Pancreas (tissue), 10 donors: ENCODE measurements at regions not wholly inside any gene's neighbourhood (a gene's known extent, or its start where the extent isn't known, plus 50 kb on each side); places are given as distances from the start of the nearest gene placed in this dataset.
A peak's percentile ranks its signal among the peaks of the same experiment; 100 is the strongest.

Experiments used
- ATAC-seq, 4 donors: fragments of 200-7000 bp; cut with Tn5 transposase; one replicate each; pipeline versions ENCODE4 v1.8.0 to v1.9.1; 2020; ENCODE audit warnings: mild to moderate bottlenecking in 4 of 4, moderate library complexity in 4 of 4
- DNase-seq, 6 donors: peaks; one replicate each; pipeline ENCODE4 v3.0.0-alpha.2; 2020
- FAIRE-seq: peaks from 2 replicates; lab custom pipeline; 2012; peaks lifted over from hg19 to GRCh38; lab: Jason Lieb, UNC
- H3K27ac ChIP-seq, 4 donors: fragments of 200-600 bp; sonication (generic); 1 replicate in 3 of 4; 2 replicates in 1 of 4; pipeline versions ENCODE4 v1.5.0 to v1.8.0; 2020
- H3K27me3 ChIP-seq, 4 donors: fragments of 200-600 bp; one replicate each; pipeline ENCODE4 v1.8.0; 2021
- H3K36me3 ChIP-seq, 3 donors: fragments of 200-600 bp; sonication (generic) in 1 of 3; one replicate each; pipeline versions ENCODE4 v1.5.0 to v1.8.0; 2020 to 2021
- H3K4me1 ChIP-seq, 3 donors: fragments of 200-600 bp; one replicate each; pipeline ENCODE4 v1.8.0; 2021
- H3K4me3 ChIP-seq, 4 donors: fragments of 200-600 bp; sonication (generic) in 2 of 4; one replicate each; pipeline versions ENCODE4 v1.5.0 to v1.8.0; 2020 to 2021
- H3K9me3 ChIP-seq, 4 donors: fragments of 200-600 bp; one replicate each; pipeline ENCODE4 v1.8.0; 2021
- WGBS, 2 donors: extraction: QIAGEN DNeasy Blood & Tissue Kit; methylation state at CpG; one replicate each; pipeline ENCODE4 v1.1.7; 2013; 5-methylcytosine and 5-hydroxymethylcytosine counted together
- intact Hi-C, 3 donors: fragments of 100-400 bp; cut with DNase I; formaldehyde crosslinking; loops; one replicate each; pipeline versions ENCODE4 v1.11.1 to v1.14.2; 2022
- TF ChIP-seq, protein P1 (sequence below), 4 donors: fragments of 200-600 bp; sonication (generic) in 3 of 4; IDR thresholded peaks; one replicate each; pipeline versions ENCODE4 v1.5.0 to v1.8.0; 2021; ENCODE audit warnings: antibody characterized with exemption in 4 of 4
- donor health status: healthy with polysubstance abuse.
- donor health status: DM: no; HTN: no; CAD: no; lungs with moderate emphysema.
- donor health status: DM: no; HTN: no; CAD: no.
- donor health status: control.
- donor health status: control.
- donor health status: Bipolar disorder and iron deficiency.
- donor health status: DM: yes; HTN: yes; CAD: no.
- donor health status: DM: no; HTN: no; CAD: no.
- donor health status: DM: no; HTN: no; CAD: no.
- donor health status: DM: yes; HTN: yes; CAD: no.

DNA sequence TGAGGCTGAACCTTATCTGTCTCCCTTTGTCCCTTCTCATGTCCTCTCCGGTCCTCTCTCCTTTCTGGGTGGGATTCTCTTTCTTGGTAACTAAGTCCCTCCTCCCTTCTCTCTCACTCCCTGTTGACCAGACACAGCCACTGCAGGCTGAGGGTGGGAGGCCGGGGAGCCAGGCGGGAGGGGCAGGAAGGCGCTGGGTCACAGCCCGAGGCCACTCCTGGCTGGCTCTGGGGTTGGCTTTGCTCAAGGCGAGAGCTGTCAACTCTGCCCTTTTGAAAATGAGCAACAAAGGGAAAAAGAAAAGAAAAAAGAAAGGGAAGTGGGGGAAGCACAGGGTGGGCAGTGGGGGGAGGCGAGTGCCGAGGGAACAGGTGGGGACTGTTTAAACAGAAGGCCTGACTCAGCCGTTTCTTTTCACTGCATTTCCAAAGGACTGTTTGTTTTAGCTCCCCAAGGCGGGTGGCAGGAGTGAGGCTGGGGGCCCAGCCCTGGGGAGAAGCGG is 70.5 kb upstream of the IGFBP5 start:
- ATAC-seq (peak in 2 of 4 donors; percentile 57 to 64), FAIRE-seq (no peak), DNase-seq (no peak)
- Histone ChIP-seq H3K36me3 (no peaks in the 10 kb centered on the region), H3K9me3 (no peaks in the 10 kb centered on the region), H3K27me3 (no peaks in the 10 kb centered on the region), H3K4me1 (no peaks in the 10 kb centered on the region), H3K4me3 (no peak overlapping the region), H3K27ac (no peak overlapping the region)
- TF ChIP-seq, protein P1, sequence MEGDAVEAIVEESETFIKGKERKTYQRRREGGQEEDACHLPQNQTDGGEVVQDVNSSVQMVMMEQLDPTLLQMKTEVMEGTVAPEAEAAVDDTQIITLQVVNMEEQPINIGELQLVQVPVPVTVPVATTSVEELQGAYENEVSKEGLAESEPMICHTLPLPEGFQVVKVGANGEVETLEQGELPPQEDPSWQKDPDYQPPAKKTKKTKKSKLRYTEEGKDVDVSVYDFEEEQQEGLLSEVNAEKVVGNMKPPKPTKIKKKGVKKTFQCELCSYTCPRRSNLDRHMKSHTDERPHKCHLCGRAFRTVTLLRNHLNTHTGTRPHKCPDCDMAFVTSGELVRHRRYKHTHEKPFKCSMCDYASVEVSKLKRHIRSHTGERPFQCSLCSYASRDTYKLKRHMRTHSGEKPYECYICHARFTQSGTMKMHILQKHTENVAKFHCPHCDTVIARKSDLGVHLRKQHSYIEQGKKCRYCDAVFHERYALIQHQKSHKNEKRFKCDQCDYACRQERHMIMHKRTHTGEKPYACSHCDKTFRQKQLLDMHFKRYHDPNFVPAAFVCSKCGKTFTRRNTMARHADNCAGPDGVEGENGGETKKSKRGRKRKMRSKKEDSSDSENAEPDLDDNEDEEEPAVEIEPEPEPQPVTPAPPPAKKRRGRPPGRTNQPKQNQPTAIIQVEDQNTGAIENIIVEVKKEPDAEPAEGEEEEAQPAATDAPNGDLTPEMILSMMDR (IDR thresholded peaks at IDR 0.05), result no peak
- 39 to 40% methylated on average over 11 of the region's 11 CpGs for WGBS, 2 donors
- intact Hi-C loops, result no loop called here

DNA sequence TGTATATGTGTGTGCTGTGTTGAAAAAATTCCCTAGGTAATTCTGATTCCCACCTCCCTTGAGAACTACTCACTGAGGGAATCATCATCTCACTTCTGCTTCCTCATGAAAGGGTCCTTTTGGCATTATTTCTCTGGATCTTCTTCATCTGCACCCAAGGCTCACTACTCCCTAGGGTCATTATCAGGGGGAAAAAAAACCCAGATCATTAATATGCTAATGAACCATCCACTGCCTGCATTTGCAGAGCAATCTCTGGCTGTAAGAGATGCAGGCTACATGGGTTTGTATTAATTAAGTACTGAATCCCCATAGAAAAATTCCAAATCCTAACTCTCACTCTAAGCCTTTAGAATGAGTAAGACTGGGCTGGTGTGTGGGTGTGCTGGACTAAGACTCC is 68.0 kb upstream of the IGFBP5 start:
- ATAC-seq (no peak), DNase-seq (no peak), FAIRE-seq (no peak)
- no peaks in the 10 kb centered on the region for H3K4me1 ChIP-seq
- no peak overlapping the region for H3K4me3 ChIP-seq
- no peaks in the 10 kb centered on the region for H3K27me3 ChIP-seq
- H3K36me3 ChIP-seq, result no peaks in the 10 kb centered on the region
- no peak overlapping the region for H3K27ac ChIP-seq
- H3K9me3 ChIP-seq, result no peaks in the 10 kb centered on the region
- TF ChIP-seq, protein P1 (IDR thresholded peaks at IDR 0.05), result no peak
- intact Hi-C loops, result no loop called here

DNA sequence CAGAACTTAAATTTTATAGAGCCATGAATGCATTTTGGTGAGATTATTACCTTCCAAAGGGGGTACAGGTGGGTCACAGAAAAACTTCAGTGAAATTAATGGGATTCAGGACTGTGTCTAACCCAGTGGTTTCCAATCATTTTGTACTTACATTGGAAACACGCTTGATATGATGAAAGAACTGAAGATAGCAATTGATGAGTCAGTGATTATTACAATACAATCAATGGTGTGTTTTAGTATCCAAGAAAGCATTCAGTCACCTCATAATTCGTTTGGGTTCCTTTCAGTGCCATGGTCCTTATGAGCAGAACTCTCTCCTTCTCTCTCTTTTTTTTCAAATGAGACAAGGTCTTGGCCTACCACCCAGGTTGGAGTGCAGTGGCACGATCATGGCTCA is 66.5 kb upstream of the IGFBP5 start:
- Histone ChIP-seq H3K4me1 (no peaks in the 10 kb centered on the region), H3K4me3 (no peak overlapping the region), H3K9me3 (no peaks in the 10 kb centered on the region), H3K36me3 (no peaks in the 10 kb centered on the region), H3K27ac (no peak overlapping the region), H3K27me3 (no peaks in the 10 kb centered on the region)
- FAIRE-seq (no peak), ATAC-seq (no peak), DNase-seq (no peak)
- WGBS, 2 donors, result 64 to 79% methylated on average over 3 of the region's 3 CpGs
- intact Hi-C loops, result no loop called here
- TF ChIP-seq, protein P1 (IDR thresholded peaks at IDR 0.05), result no peak

DNA sequence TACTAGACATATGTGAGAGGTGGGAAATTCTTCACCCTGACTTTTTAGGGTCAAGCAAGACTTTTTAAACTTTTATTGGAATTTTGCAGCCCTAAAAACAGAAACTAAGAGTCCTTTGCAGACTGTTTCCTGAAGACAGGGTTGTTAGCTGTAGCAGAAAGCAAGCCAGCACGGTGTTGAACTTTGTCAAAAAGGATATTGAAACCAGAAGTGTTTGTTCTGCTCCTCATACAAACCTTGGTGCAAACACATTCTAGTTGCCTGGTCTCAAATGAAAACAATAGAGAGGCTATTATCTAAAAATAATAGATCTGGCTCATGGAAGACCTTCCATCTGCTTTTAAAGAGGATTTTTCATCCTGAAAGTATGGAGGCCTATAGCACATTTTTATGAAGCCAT is 65.8 kb upstream of the IGFBP5 start:
- Histone ChIP-seq H3K27me3 (no peaks in the 10 kb centered on the region), H3K27ac (no peak overlapping the region), H3K36me3 (no peaks in the 10 kb centered on the region), H3K9me3 (no peaks in the 10 kb centered on the region), H3K4me1 (no peaks in the 10 kb centered on the region), H3K4me3 (no peak overlapping the region)
- FAIRE-seq (no peak), ATAC-seq (no peak), DNase-seq (no peak)
- intact Hi-C loops, result no loop called here
- WGBS, 2 donors, result 28 to 33% methylated on average over 1 of the region's 1 CpG
- TF ChIP-seq, protein P1 (IDR thresholded peaks at IDR 0.05), result no peak

DNA sequence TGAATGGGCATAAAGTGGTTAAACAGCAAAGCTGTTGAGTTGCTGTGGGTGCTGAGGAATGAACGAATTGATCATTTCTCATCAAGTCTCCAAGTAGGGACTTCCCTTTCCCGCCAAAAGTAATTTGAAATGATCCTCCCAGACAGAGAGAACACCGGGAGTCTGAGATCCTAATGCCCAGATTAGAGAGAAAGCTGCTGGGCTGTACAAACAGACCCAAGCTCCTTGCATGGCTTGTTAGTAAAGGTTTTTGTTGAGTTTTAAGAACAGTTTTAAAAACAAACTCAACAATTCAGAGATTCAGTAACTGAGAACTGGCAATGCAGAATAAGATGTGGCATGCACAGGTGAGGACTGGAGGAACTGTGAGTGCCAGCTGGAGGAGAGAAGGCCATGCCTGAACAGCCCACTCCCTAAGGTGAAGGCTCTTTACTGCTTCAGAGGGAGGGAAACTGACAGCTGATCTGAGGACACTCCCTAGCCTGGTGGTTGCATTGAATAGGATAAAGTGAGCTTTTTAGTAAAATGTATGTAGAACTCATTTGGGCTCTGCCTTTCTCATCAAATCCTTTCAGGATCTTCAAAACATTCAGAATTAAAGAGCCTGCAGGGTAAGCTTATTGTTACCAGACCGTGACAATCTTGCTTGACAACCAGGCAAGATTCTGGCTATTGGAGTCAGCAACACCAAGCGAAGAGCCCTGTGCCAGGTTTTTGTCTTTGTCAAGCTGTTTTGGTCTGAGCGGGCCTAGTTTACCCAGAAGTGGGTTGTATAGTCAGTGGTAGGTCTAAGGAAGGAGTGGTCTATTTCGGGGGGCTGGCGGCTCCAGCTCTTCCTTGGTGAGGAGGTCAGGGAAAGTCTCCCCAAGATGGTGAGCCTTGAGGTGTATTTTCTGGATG is 63.2 kb upstream of the IGFBP5 start:
- intact Hi-C loops, result no loop called here
- TF ChIP-seq, protein P1 (IDR thresholded peaks at IDR 0.05), result no peak
- DNase-seq (no peak), FAIRE-seq (no peak), ATAC-seq (no peak)
- Histone ChIP-seq H3K9me3 (no peaks in the 10 kb centered on the region), H3K27ac (no peak overlapping the region), H3K4me3 (no peak overlapping the region), H3K4me1 (no peaks in the 10 kb centered on the region), H3K36me3 (no peaks in the 10 kb centered on the region), H3K27me3 (no peaks in the 10 kb centered on the region)
- 63 to 65% methylated on average over 8 of the region's 8 CpGs for WGBS, 2 donors
